ENCODE measurements at regions not wholly inside any gene's neighbourhood (a gene's known extent, or its start where the extent isn't known, plus 50 kb on each side); places are given as distances from the start of the nearest gene placed in this dataset.

DNA sequence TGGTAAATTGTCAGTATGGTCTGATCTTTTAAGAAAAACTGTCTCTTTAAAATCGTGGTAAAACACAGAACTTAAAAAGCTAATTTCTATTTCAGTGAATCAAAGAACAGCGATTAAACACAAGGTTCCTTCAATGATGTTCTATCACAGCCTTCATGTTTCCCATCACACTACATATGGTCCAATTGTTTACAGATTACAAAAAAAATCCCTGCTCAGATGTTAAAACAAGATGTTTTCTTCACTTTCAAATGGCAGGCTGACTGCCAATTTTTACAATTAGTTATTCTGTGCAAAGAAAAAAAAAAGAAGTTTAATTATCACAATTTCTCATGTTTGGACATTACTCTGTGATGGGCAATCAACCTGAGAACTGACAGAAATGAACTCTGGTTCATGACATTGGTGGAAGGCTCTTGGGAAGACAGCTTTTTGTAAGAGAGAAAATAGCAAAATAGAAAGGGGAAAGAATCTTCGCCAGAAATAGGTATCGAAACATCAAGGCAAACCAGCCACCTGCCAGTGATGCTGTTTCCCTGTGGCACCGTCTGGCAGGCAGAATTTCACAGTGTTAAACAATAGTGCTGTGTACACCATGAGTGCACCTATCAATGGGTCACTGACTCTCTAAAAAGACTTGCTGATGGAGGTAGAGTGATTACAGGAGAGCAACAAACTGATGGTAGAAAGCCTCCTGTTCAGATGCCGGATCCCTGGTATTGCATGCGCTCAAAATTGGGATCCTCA lies 1020.0 kb upstream of the ARRDC3 start:
- Histone ChIP-seq H3K27ac (ENCODE audit: low read depth) (no peak overlapping the region), H3K9me2 (ENCODE audit: insufficient read depth) (no peaks in the 10 kb centered on the region), H3K4me1 (ENCODE audit: insufficient read depth) (no peaks in the 10 kb centered on the region), H3K27me3 (ENCODE audit: insufficient read depth) (no peaks in the 10 kb centered on the region), H3K36me3 (ENCODE audit: insufficient read depth) (no peaks in the 10 kb centered on the region), H3K79me2 (replicated peaks; ENCODE audit: insufficient read depth) (no peaks in the 10 kb centered on the region), H3K4me3 (no peak overlapping the region), H3F3A (replicated peaks; ENCODE audit: low read depth) (no peaks in the 10 kb centered on the region), H2AFZ (no peak overlapping the region), H3K4me2 (no peak overlapping the region), H4K20me1 (replicated peaks; ENCODE audit: insufficient read depth) (no peaks in the 10 kb centered on the region)
- ATAC-seq (no peak), DNase-seq (ENCODE audit: low spot score) (no peak)
- Mint-ChIP-seq H3K4me1 (no peaks in the 10 kb centered on the region), H3K27me3 (ENCODE audit: insufficient read depth, low read depth, poor library complexity) (no peaks in the 10 kb centered on the region), H3K27ac (peak overlapping the region; percentile 38; the same call in 1 of the 2 replicates), H3K9me3 (no peaks in the 10 kb centered on the region), H3K4me3 (no peak overlapping the region), H3K36me3 (ENCODE audit: low read depth) (no peaks in the 10 kb centered on the region)
- TF ChIP-seq NANOG (IDR thresholded peaks at IDR 0.05; ENCODE audit: borderline replicate concordance) = no peak

DNA sequence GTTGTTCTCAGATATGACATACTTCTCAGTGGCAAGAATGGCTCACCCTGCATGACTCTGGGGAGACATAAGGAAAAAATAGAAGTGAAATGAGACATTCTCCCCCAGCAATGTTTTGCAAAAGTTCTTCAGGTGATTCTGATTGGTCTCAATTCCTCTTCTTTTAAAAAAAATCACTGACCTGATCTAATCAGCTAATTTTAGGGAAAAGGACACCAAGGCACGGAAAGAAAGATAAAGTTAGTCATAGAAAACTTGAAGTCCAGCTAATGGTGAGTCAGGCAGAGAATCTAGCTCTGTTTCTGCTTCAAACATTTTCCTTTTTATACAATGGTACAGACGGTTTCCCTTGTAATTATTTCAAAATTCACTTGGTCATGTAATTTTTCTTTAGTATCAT lies 1018.9 kb upstream of the ARRDC3 start:
- H3K4me2 ChIP-seq = no peak overlapping the region

More for the DNA sequence above, 1018.9 kb upstream of the ARRDC3 start:
- TF ChIP-seq ETS1 (IDR thresholded peaks at IDR 0.05) (no peak), ZNF462 (CRISPR knock-in tag; IDR thresholded peaks at IDR 0.05) (no peak), ZNF331 (CRISPR knock-in tag; IDR thresholded peaks at IDR 0.05; ENCODE audit: low read depth) (no peak)
- Mint-ChIP-seq H3K27ac (no peak overlapping the region), H3K9me3 (no peaks in the 10 kb centered on the region), H3K4me1 (no peaks in the 10 kb centered on the region), H3K36me3 (ENCODE audit: low read depth) (no peaks in the 10 kb centered on the region), H3K27me3 (ENCODE audit: insufficient read depth, low read depth, poor library complexity) (no peaks in the 10 kb centered on the region), H3K4me3 (no peak overlapping the region)
- Histone ChIP-seq H3K9me2 (ENCODE audit: insufficient read depth) (no peaks in the 10 kb centered on the region), H3K27ac (ENCODE audit: low read depth) (no peak overlapping the region), H3K4me3 (no peak overlapping the region), H3K36me3 (ENCODE audit: insufficient read depth) (no peaks in the 10 kb centered on the region), H3K79me2 (replicated peaks; ENCODE audit: insufficient read depth) (no peaks in the 10 kb centered on the region), H2AFZ (no peak overlapping the region), H4K20me1 (replicated peaks; ENCODE audit: insufficient read depth) (no peaks in the 10 kb centered on the region), H3F3A (replicated peaks; ENCODE audit: low read depth) (no peaks in the 10 kb centered on the region), H3K4me1 (ENCODE audit: insufficient read depth) (no peaks in the 10 kb centered on the region), H3K27me3 (ENCODE audit: insufficient read depth) (no peaks in the 10 kb centered on the region)
- ATAC-seq = no peak
- no peak for DNase-seq (ENCODE audit: low spot score)

Measured in GM23338 (cell line).